SK-N-SH (cell line): ENCODE measurements at regions not wholly inside any gene's neighbourhood (a gene's known extent, or its start where the extent isn't known, plus 50 kb on each side); places are given as distances from the start of the nearest gene placed in this dataset.

Source experiments
- CTCF ChIA-PET: fragments of 300-600, 350-600 bp; formaldehyde crosslinking; extraction: SDS; loops from one replicate; lab custom pipeline; 2021; lab: Yijun Ruan, JAX
- POLR2A ChIA-PET: fragments of 350-600 bp; sonication (Branson Sonifier 250); formaldehyde crosslinking; extraction: SDS; loops from one replicate; lab custom pipeline; 2020; ENCODE audit warnings: antibody characterized with exemption, inconsistent platforms; lab: Yijun Ruan, JAX
- DNase-seq: peaks from one replicate; pipeline ENCODE4 v3.0.0; 2012
- H2AFZ ChIP-seq: fragments of 200-600 bp; sonication (generic); 2 replicates; pipeline ENCODE4 v1.8.1; 2016; ENCODE audit warnings: antibody characterized with exemption, mild to moderate bottlenecking, low read depth
- H3F3A ChIP-seq: fragments of 200-600 bp; sonication (generic); replicated peaks from 2 replicates; pipeline ENCODE3; 2016; ENCODE audit warnings: antibody characterized with exemption, mild to moderate bottlenecking; ENCODE audit not compliant: insufficient read depth
- H3K27ac ChIP-seq, 2 experiments: fragments of 200-500 bp in 1 of 2; fragments of 200-600 bp in 1 of 2; sonication (Bioruptor generic) in 1 of 2; sonication (generic), shearing (Covaris generic) in 1 of 2; 2 replicates each; pipeline versions ENCODE4 v1.5.1 to v1.6.1; 2014 to 2016; ENCODE audit warnings: low read depth in 2 of 2, inconsistent platforms in 1 of 2, low read length in 1 of 2, mild to moderate bottlenecking in 1 of 2, mixed read lengths in 1 of 2
- H3K27me3 ChIP-seq: fragments of 200-600 bp; sonication (generic), shearing (Covaris generic); 2 replicates; pipeline ENCODE4 v1.6.1; 2016; ENCODE audit warnings: mixed run types; ENCODE audit not compliant: insufficient read depth
- H3K36me3 ChIP-seq, 2 experiments: fragments of 200-500 bp in 1 of 2; fragments of 200-600 bp in 1 of 2; sonication (Bioruptor generic) in 1 of 2; sonication (generic) in 1 of 2; replicated peaks in 1 of 2; 2 replicates each; pipeline versions ENCODE3 to v1.5.1; 2014 to 2016; ENCODE audit warnings: low read length in 1 of 2, mild to moderate bottlenecking in 1 of 2; ENCODE audit not compliant: insufficient read depth in 2 of 2, control insufficient read depth in 1 of 2
- H3K4me1 ChIP-seq, 2 experiments: fragments of 200-500 bp in 1 of 2; fragments of 200-600 bp in 1 of 2; sonication (Bioruptor generic) in 1 of 2; sonication (generic), shearing (Covaris generic) in 1 of 2; 2 replicates each; pipeline versions ENCODE4 v1.5.1 to v1.6.1; 2014 to 2016; ENCODE audit warnings: low read depth in 1 of 2, low read length in 1 of 2, mixed run types in 1 of 2; ENCODE audit not compliant: insufficient read depth in 2 of 2, control insufficient read depth in 1 of 2
- H3K4me2 ChIP-seq: fragments of 200-600 bp; sonication (generic), shearing (Covaris generic); 2 replicates; pipeline ENCODE4 v1.6.1; 2017; ENCODE audit warnings: mixed run types
- H3K4me3 ChIP-seq, 2 experiments: fragments of 200-500 bp in 1 of 2; fragments of 200-600 bp in 1 of 2; sonication (Bioruptor generic) in 1 of 2; sonication (generic), shearing (Covaris generic) in 1 of 2; 2 replicates each; pipeline versions ENCODE4 v1.5.1 to v1.8.1; 2014 to 2016; ENCODE audit warnings: low read depth in 2 of 2, inconsistent platforms in 1 of 2, low read length in 1 of 2, mild to moderate bottlenecking in 1 of 2, mixed read lengths in 1 of 2, moderate library complexity in 1 of 2
- H3K79me2 ChIP-seq: fragments of 200-600 bp; sonication (generic); 2 replicates; pipeline ENCODE4 v1.8.1; 2017; ENCODE audit warnings: mild to moderate bottlenecking; ENCODE audit not compliant: insufficient read depth
- H3K9ac ChIP-seq: fragments of 200-600 bp; sonication (generic); 2 replicates; pipeline ENCODE4 v1.6.1; 2017; ENCODE audit warnings: mixed run types
- H3K9me2 ChIP-seq: fragments of 200-600 bp; sonication (generic); 2 replicates; pipeline ENCODE4 v1.6.1; 2017; ENCODE audit warnings: mixed run types
- H3K9me3 ChIP-seq: fragments of 200-600 bp; sonication (generic); 2 replicates; pipeline ENCODE4 v1.6.1; 2017; ENCODE audit warnings: mixed run types, mild to moderate bottlenecking, moderate library complexity
- H4K20me1 ChIP-seq: fragments of 200-600 bp; sonication (generic); 2 replicates; pipeline ENCODE4 v1.6.1; 2017; ENCODE audit warnings: mild to moderate bottlenecking, mixed run types; ENCODE audit not compliant: insufficient read depth
- ELF1 ChIP-seq: IDR thresholded peaks from 2 replicates; pipeline ENCODE4 v1.4.0; 2012
- EZH2phosphoT487 ChIP-seq: fragments of 200-600 bp; sonication (generic); IDR thresholded peaks from 2 replicates; pipeline ENCODE4 v1.6.1; 2017; ENCODE audit warnings: low read depth, mixed run types, mild to moderate bottlenecking, antibody characterized with exemption, moderate library complexity, borderline replicate concordance
- FOSL2 ChIP-seq: IDR thresholded peaks from 2 replicates; pipeline ENCODE4 v1.4.0; 2012; ENCODE audit warnings: low read depth, mild to moderate bottlenecking, moderate library complexity, borderline replicate concordance
- FOXM1 ChIP-seq: IDR thresholded peaks from 2 replicates; pipeline ENCODE4 v1.4.0; 2012; ENCODE audit warnings: low read depth, mild to moderate bottlenecking
- GABPA ChIP-seq: IDR thresholded peaks from 2 replicates; pipeline ENCODE4 v1.4.0; 2012; ENCODE audit warnings: low read depth, mild to moderate bottlenecking
- GATA2 ChIP-seq: sonication (generic); formaldehyde crosslinking; IDR thresholded peaks from 2 replicates; pipeline ENCODE4 v1.5.0; 2020; ENCODE audit warnings: mild to moderate bottlenecking, missing genetic modification reagents
- MEF2A ChIP-seq: IDR thresholded peaks from 2 replicates; pipeline ENCODE4 v1.4.0; 2012; ENCODE audit warnings: low read depth, borderline replicate concordance
- PBX3 ChIP-seq: IDR thresholded peaks from 2 replicates; pipeline ENCODE4; 2012
- POLR2AphosphoS5 ChIP-seq: IDR thresholded peaks from 2 replicates; pipeline ENCODE4 v1.6.1; 2012; ENCODE audit warnings: low read depth, low read length
- RCOR1 ChIP-seq: fragments of 150-350 bp; IDR thresholded peaks from 2 replicates; pipeline ENCODE4 v1.6.1; 2017; ENCODE audit warnings: antibody characterized with exemption, low read length
- RXRA ChIP-seq: IDR thresholded peaks from 2 replicates; pipeline ENCODE4 v1.4.0; 2012; ENCODE audit warnings: low read depth, mild to moderate bottlenecking, borderline replicate concordance
- SMC3 ChIP-seq: IDR thresholded peaks from 2 replicates; pipeline ENCODE4 v1.6.1; 2012; ENCODE audit warnings: low read depth, low read length, improper control_type of control experiment
- TCF12 ChIP-seq: IDR thresholded peaks from 2 replicates; pipeline ENCODE4 v1.4.0; 2012
- TEAD4 ChIP-seq: IDR thresholded peaks from 2 replicates; pipeline ENCODE4 v1.4.0; 2012; ENCODE audit warnings: mild to moderate bottlenecking, borderline replicate concordance; ENCODE audit not compliant: insufficient read depth
- USF1 ChIP-seq: IDR thresholded peaks from 2 replicates; pipeline ENCODE4 v1.4.0; 2012; ENCODE audit warnings: low read depth, borderline replicate concordance
- USF2 ChIP-seq: fragments of 150-350 bp; IDR thresholded peaks from 2 replicates; pipeline ENCODE4 v1.6.1; 2017; ENCODE audit warnings: antibody characterized with exemption, low read length, low read depth, borderline replicate concordance
- YY1 ChIP-seq: IDR thresholded peaks from 2 replicates; pipeline ENCODE4 v1.4.0; 2012; ENCODE audit warnings: low read depth, mild to moderate bottlenecking
- WGBS: methylation state at CpG from one replicate; pipeline ENCODE4 v1.1.6; 2017; ENCODE audit warnings: low lambda C conversion rate; 5-methylcytosine and 5-hydroxymethylcytosine counted together
- TF ChIP-seq, protein P1 (sequence below): fragments of 200-600 bp; sonication (generic); IDR thresholded peaks from 2 replicates; pipeline ENCODE4 v1.6.1; 2017; ENCODE audit warnings: antibody characterized with exemption, mild to moderate bottlenecking, moderate library complexity
- TF ChIP-seq, protein P2 (sequence below): fragments of 150-350 bp; IDR thresholded peaks from 2 replicates; pipeline ENCODE4 v1.6.1; 2016; ENCODE audit warnings: mild to moderate bottlenecking, low read depth, low read length

- TF ChIP-seq PBX3, result no peak
- no peak for TF ChIP-seq POLR2AphosphoS5
- TF ChIP-seq YY1, result 0 out of 2 replicates have a peak, but pooled peaks have one; percentile 18
- no peak for TF ChIP-seq GATA2 (CRISPR knock-in tag)
- no peak for TF ChIP-seq RCOR1
- TF ChIP-seq MEF2A, result no peak
- TF ChIP-seq, protein P1, sequence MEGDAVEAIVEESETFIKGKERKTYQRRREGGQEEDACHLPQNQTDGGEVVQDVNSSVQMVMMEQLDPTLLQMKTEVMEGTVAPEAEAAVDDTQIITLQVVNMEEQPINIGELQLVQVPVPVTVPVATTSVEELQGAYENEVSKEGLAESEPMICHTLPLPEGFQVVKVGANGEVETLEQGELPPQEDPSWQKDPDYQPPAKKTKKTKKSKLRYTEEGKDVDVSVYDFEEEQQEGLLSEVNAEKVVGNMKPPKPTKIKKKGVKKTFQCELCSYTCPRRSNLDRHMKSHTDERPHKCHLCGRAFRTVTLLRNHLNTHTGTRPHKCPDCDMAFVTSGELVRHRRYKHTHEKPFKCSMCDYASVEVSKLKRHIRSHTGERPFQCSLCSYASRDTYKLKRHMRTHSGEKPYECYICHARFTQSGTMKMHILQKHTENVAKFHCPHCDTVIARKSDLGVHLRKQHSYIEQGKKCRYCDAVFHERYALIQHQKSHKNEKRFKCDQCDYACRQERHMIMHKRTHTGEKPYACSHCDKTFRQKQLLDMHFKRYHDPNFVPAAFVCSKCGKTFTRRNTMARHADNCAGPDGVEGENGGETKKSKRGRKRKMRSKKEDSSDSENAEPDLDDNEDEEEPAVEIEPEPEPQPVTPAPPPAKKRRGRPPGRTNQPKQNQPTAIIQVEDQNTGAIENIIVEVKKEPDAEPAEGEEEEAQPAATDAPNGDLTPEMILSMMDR, result 0 out of 2 replicates have a peak, but pooled peaks have one; percentile 10
- TF ChIP-seq GABPA, result no peak
- TF ChIP-seq FOSL2, result no peak
- no peak for TF ChIP-seq EZH2phosphoT487
- TF ChIP-seq TCF12, result no peak
Observed at GRCh38 chr5:14011089-14012020, 66.9 kb upstream of the DNAH5 start (continued).

GRCh38 chr5:14009575-14009974 lies 65.1 kb upstream of the DNAH5 start:
- Histone ChIP-seq H3K79me2 (no peaks in the 10 kb centered on the region), H3K9me3 (no peaks in the 10 kb centered on the region), H3K9ac (no peak overlapping the region), H3K4me3 (no peak overlapping the region), H3K27ac (no peak overlapping the region), H2AFZ (no peak overlapping the region), H3K36me3 (no peaks in the 10 kb centered on the region), H3F3A (peaks cover 19% of the 10 kb centered on the region), H3K9me2 (no peaks in the 10 kb centered on the region), H3K4me2 (no peak overlapping the region), H3K4me1 (no peaks in the 10 kb centered on the region; a peak in 2 of 4 replicates), H3K27me3 (no peaks in the 10 kb centered on the region), H4K20me1 (no peaks in the 10 kb centered on the region)
- no peak for DNase-seq
- CTCF ChIA-PET, result interaction anchor here (1.1 kb wide), 1 partner anchor 33 kb away, joined by 3 read pairs; no protein-coding TSS in a partner anchor
- TF ChIP-seq RXRA, result no peak
- POLR2A ChIA-PET, result no interaction called here
- WGBS, result 75% methylated on average over 2 of the region's 2 CpGs

DNA sequence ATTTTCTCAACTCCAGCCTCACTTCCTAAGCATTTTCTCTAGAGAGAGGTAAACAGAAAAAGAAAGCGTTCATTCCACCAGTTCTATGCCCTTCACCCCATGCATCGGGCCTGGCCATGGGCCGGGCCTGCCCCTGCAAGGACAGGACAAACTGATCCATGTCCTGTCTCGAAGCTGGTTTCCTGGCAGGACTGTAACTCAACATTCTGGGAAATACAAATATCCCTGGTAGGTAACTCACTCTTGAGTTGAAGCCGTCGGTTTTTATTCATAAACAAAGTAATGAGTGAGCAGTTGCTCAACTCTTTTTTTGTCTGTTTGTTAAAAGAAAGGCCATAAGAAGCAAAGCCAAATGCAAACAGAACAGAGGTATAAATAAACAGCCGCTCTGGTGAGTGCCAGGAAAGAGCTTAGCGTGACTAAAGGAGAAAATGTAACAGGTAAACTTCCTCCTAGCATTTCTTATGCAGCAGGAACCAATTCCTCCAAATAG lies 64.4 kb upstream of the DNAH5 start:
- Histone ChIP-seq H3K36me3 (no peaks in the 10 kb centered on the region), H3K9me3 (no peaks in the 10 kb centered on the region), H2AFZ (no peak overlapping the region), H3K4me2 (no peak overlapping the region), H3K4me1 (no peaks in the 10 kb centered on the region; a peak in 2 of 4 replicates), H3K4me3 (no peak overlapping the region), H3K9me2 (no peaks in the 10 kb centered on the region), H3K9ac (no peak overlapping the region), H4K20me1 (no peaks in the 10 kb centered on the region), H3K27me3 (no peaks in the 10 kb centered on the region), H3K27ac (no peak overlapping the region), H3K79me2 (no peaks in the 10 kb centered on the region), H3F3A (peaks cover 15% of the 10 kb centered on the region)
- CTCF ChIA-PET, result no interaction called here
- no peak for DNase-seq
- 74% methylated on average over 8 of the region's 8 CpGs for WGBS
- POLR2A ChIA-PET, result no interaction called here
- TF ChIP-seq PBX3 (no peak), GABPA (no peak), FOXM1 (no peak), ELF1 (no peak), RCOR1 (no peak), USF1 (no peak), USF2 (no peak), SMC3 (no peak), TEAD4 (no peak)
- TF ChIP-seq, protein P2, sequence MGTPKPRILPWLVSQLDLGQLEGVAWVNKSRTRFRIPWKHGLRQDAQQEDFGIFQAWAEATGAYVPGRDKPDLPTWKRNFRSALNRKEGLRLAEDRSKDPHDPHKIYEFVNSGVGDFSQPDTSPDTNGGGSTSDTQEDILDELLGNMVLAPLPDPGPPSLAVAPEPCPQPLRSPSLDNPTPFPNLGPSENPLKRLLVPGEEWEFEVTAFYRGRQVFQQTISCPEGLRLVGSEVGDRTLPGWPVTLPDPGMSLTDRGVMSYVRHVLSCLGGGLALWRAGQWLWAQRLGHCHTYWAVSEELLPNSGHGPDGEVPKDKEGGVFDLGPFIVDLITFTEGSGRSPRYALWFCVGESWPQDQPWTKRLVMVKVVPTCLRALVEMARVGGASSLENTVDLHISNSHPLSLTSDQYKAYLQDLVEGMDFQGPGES, result no peak
